ENCODE measurements at regions not wholly inside any gene's neighbourhood (a gene's known extent, or its start where the extent isn't known, plus 50 kb on each side); places are given as distances from the start of the nearest gene placed in this dataset.

- TF ChIP-seq, protein P1, sequence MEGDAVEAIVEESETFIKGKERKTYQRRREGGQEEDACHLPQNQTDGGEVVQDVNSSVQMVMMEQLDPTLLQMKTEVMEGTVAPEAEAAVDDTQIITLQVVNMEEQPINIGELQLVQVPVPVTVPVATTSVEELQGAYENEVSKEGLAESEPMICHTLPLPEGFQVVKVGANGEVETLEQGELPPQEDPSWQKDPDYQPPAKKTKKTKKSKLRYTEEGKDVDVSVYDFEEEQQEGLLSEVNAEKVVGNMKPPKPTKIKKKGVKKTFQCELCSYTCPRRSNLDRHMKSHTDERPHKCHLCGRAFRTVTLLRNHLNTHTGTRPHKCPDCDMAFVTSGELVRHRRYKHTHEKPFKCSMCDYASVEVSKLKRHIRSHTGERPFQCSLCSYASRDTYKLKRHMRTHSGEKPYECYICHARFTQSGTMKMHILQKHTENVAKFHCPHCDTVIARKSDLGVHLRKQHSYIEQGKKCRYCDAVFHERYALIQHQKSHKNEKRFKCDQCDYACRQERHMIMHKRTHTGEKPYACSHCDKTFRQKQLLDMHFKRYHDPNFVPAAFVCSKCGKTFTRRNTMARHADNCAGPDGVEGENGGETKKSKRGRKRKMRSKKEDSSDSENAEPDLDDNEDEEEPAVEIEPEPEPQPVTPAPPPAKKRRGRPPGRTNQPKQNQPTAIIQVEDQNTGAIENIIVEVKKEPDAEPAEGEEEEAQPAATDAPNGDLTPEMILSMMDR (IDR thresholded peaks at IDR 0.05 in 8 of 11, conservative IDR thresholded peaks at IDR 0.05 in 3 of 11), result no peak
- TF ChIP-seq POLR2AphosphoS5 (IDR thresholded peaks at IDR 0.05), result no peak
Measured at GRCh38 chr1:34640654-34641401, 114.0 kb upstream of the GJB5 start.
